Panc1 (cell line): ENCODE measurements at regions not wholly inside any gene's neighbourhood (a gene's known extent, or its start where the extent isn't known, plus 50 kb on each side); places are given as distances from the start of the nearest gene placed in this dataset.

Experiments
- CTCF ChIP-seq: fragments of 450-650 bp; IDR thresholded peaks from 2 replicates; pipeline ENCODE4 v1.5.1; 2017; ENCODE audit warnings: mild to moderate bottlenecking
- POLR2AphosphoS5 ChIP-seq: IDR thresholded peaks from 2 replicates; pipeline ENCODE4 v1.6.1; 2012; ENCODE audit warnings: mild to moderate bottlenecking, low read depth, low read length, moderate library complexity
- SIN3A ChIP-seq: IDR thresholded peaks from 2 replicates; pipeline ENCODE4 v1.6.1; 2012; ENCODE audit warnings: low read depth, mild to moderate bottlenecking, low read length, moderate library complexity, borderline replicate concordance; ENCODE audit not compliant: insufficient read depth
- TF ChIP-seq, protein P1 (sequence below), 2 experiments: IDR thresholded peaks; 2 replicates each; pipeline ENCODE4 v1.6.1; 2011 to 2012; ENCODE audit warnings: low read depth in 2 of 2, control low read depth in 1 of 2, low read length in 1 of 2, mild to moderate bottlenecking in 1 of 2, moderate library complexity in 1 of 2; ENCODE audit not compliant: insufficient read depth in 1 of 2

- TF ChIP-seq CTCF (no peak), POLR2AphosphoS5 (no peak), SIN3A (no peak)
- TF ChIP-seq, protein P1, sequence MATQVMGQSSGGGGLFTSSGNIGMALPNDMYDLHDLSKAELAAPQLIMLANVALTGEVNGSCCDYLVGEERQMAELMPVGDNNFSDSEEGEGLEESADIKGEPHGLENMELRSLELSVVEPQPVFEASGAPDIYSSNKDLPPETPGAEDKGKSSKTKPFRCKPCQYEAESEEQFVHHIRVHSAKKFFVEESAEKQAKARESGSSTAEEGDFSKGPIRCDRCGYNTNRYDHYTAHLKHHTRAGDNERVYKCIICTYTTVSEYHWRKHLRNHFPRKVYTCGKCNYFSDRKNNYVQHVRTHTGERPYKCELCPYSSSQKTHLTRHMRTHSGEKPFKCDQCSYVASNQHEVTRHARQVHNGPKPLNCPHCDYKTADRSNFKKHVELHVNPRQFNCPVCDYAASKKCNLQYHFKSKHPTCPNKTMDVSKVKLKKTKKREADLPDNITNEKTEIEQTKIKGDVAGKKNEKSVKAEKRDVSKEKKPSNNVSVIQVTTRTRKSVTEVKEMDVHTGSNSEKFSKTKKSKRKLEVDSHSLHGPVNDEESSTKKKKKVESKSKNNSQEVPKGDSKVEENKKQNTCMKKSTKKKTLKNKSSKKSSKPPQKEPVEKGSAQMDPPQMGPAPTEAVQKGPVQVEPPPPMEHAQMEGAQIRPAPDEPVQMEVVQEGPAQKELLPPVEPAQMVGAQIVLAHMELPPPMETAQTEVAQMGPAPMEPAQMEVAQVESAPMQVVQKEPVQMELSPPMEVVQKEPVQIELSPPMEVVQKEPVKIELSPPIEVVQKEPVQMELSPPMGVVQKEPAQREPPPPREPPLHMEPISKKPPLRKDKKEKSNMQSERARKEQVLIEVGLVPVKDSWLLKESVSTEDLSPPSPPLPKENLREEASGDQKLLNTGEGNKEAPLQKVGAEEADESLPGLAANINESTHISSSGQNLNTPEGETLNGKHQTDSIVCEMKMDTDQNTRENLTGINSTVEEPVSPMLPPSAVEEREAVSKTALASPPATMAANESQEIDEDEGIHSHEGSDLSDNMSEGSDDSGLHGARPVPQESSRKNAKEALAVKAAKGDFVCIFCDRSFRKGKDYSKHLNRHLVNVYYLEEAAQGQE (IDR thresholded peaks at IDR 0.05; ENCODE audit: insufficient read depth in 1 of 2, low read depth in 2 of 2, low read length in 1 of 2): no peak
Measured at GRCh38 chr9:87085073-87085472, 137.8 kb upstream of the GAS1 start.
